A673 (cell line): ENCODE measurements at regions not wholly inside any gene's neighbourhood (a gene's known extent, or its start where the extent isn't known, plus 50 kb on each side); places are given as distances from the start of the nearest gene placed in this dataset.

ENCODE experiments used
- BruUV-seq: library from RNA; stranded (reverse); fragments of 400-500 nt; replicated peaks from 2 replicates; lab custom pipeline; 2021; lab: Mats Ljungman, UMichigan
- CTCF ChIA-PET: fragments of 300-600 bp; sonication (Branson Sonifier 250); formaldehyde crosslinking; loops from one replicate; lab custom pipeline; 2022; ENCODE audit warnings: antibody characterized with exemption; lab: Charles Lee
- POLR2A ChIA-PET: fragments of 300-600 bp; sonication (Branson Sonifier 250); formaldehyde crosslinking; loops from one replicate; lab custom pipeline; 2022; ENCODE audit warnings: antibody characterized with exemption; ENCODE audit not compliant: low non-redundant PET; lab: Charles Lee
- DNase-seq: peaks from one replicate; pipeline ENCODE4 v3.0.0-alpha.2; 2015; ENCODE audit warnings: low spot score
- H3K27ac ChIP-seq: fragments of 200-600 bp; sonication (generic); 2 replicates; pipeline ENCODE4 v1.5.1; 2016; ENCODE audit warnings: mixed run types, low read depth, mild to moderate bottlenecking, mixed read lengths, antibody characterized with exemption, low read length; ENCODE audit not compliant: poor library complexity, severe bottlenecking
- H3K27me3 ChIP-seq: fragments of 200-600 bp; sonication (generic); replicated peaks from 2 replicates; pipeline ENCODE4 v1.6.1; 2017; ENCODE audit warnings: mixed run types, low read depth, mild to moderate bottlenecking, mixed read lengths, antibody characterized with exemption, low read length; ENCODE audit not compliant: insufficient read depth, poor library complexity
- H3K36me3 ChIP-seq: fragments of 200-600 bp; sonication (generic); 2 replicates; pipeline ENCODE4 v1.6.1; 2016; ENCODE audit warnings: mixed run types, mild to moderate bottlenecking, mixed read lengths, antibody characterized with exemption, low read length; ENCODE audit not compliant: insufficient read depth, poor library complexity, severe bottlenecking
- H3K4me1 ChIP-seq: fragments of 200-600 bp; sonication (generic); 2 replicates; pipeline ENCODE4 v1.6.1; 2017; ENCODE audit warnings: mixed run types, mild to moderate bottlenecking, mixed read lengths, antibody characterized with exemption, low read length; ENCODE audit not compliant: insufficient read depth, poor library complexity, severe bottlenecking
- H3K4me3 ChIP-seq: fragments of 200-600 bp; sonication (generic); 2 replicates; pipeline ENCODE4 v1.5.1; 2016; ENCODE audit warnings: low read depth, mixed run types, mild to moderate bottlenecking, mixed read lengths, low read length; ENCODE audit not compliant: poor library complexity, severe bottlenecking
- H3K9me3 ChIP-seq: fragments of 200-600 bp; sonication (generic); 2 replicates; pipeline ENCODE4 v1.6.1; 2016; ENCODE audit warnings: mixed run types, low read depth, mild to moderate bottlenecking, mixed read lengths, antibody characterized with exemption, low read length; ENCODE audit not compliant: poor library complexity, severe bottlenecking
- EZH2 ChIP-seq: fragments of 200-600 bp; sonication (generic); IDR thresholded peaks from 2 replicates; pipeline ENCODE4 v1.6.1; 2017; ENCODE audit warnings: borderline replicate concordance, low read depth, mild to moderate bottlenecking, mixed read lengths, antibody characterized with exemption, low read length; ENCODE audit not compliant: poor library complexity, severe bottlenecking
- intact Hi-C: fragments of 100-400 bp; cut with micrococcal nuclease; formaldehyde crosslinking; loops from one replicate; pipeline ENCODE4 v1.10.0; 2022; ENCODE audit not compliant: unreplicated experiment
- TF ChIP-seq, protein P1 (sequence below): fragments of 300-800, 200-600 bp; sonication (generic); conservative IDR thresholded peaks from 2 replicates; pipeline ENCODE4 v1.5.1; 2017; ENCODE audit warnings: low read depth, mild to moderate bottlenecking, antibody characterized with exemption, low read length, moderate library complexity, mixed read lengths

- H3K4me3 ChIP-seq: no peak overlapping the region
- H3K27me3 ChIP-seq: no peaks in the 10 kb centered on the region
- BruUV-seq: no TSS peak
- DNase-seq: no peak
- ChIA-PET POLR2A (no interaction called here), CTCF (no interaction called here)
- peaks cover 6% of the 10 kb centered on the region for H3K4me1 ChIP-seq
- intact Hi-C loops: no loop called here
- H3K36me3 ChIP-seq: no peaks in the 10 kb centered on the region
- no peaks in the 10 kb centered on the region for H3K9me3 ChIP-seq
- TF ChIP-seq EZH2: no peak
- TF ChIP-seq, protein P1, sequence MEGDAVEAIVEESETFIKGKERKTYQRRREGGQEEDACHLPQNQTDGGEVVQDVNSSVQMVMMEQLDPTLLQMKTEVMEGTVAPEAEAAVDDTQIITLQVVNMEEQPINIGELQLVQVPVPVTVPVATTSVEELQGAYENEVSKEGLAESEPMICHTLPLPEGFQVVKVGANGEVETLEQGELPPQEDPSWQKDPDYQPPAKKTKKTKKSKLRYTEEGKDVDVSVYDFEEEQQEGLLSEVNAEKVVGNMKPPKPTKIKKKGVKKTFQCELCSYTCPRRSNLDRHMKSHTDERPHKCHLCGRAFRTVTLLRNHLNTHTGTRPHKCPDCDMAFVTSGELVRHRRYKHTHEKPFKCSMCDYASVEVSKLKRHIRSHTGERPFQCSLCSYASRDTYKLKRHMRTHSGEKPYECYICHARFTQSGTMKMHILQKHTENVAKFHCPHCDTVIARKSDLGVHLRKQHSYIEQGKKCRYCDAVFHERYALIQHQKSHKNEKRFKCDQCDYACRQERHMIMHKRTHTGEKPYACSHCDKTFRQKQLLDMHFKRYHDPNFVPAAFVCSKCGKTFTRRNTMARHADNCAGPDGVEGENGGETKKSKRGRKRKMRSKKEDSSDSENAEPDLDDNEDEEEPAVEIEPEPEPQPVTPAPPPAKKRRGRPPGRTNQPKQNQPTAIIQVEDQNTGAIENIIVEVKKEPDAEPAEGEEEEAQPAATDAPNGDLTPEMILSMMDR: no peak
- no peak overlapping the region for H3K27ac ChIP-seq
Observed at GRCh38 chr3:104176706-104177105, 1190.0 kb upstream of the ALCAM start.

DNA sequence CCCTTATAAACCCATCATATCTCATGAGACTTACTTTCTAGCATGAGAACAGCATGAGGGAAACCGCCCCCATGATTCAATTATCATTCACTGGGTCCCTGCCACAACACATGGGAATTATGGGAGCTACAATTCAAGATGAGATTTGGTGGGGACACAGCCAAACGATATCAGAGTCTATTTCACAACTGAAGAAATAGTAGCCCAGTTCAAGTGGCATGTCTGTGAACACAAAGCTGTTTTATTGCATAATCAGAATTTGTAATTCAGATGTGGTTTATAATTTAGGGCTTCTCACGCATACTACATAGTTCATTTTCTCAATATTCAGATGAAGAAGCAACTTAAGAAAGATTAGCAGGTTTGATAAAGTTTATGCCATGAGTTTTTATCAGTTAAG lies 1188.0 kb upstream of the ALCAM start:
- peak; percentile 23 for DNase-seq
- intact Hi-C loops: no loop called here
- no peak for TF ChIP-seq EZH2
- TF ChIP-seq, protein P1: no peak
- Histone ChIP-seq H3K9me3 (no peaks in the 10 kb centered on the region), H3K36me3 (no peaks in the 10 kb centered on the region), H3K27me3 (no peaks in the 10 kb centered on the region), H3K27ac (no peak overlapping the region), H3K4me1 (peaks cover 6% of the 10 kb centered on the region), H3K4me3 (no peak overlapping the region)
- no TSS peak for BruUV-seq
- ChIA-PET POLR2A (no interaction called here), CTCF (no interaction called here)

DNA sequence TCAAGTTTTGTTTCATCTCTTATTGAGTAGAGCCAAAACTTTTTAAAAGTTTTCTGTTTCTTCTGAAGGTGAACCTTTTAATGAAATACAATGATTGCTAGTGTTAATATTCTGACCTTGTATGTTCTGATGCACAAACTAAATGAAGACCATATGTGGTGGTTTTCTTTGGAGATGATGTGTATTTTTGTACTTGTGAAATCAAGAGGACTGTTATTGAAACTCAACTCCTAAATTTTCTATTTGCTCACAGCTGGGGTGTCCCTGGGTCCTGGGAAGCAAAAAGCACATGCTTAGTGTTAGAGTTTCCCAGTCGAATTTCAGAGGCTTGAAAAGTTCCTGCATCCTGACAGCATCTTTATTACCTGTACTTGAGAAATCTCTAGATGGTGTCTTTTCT lies 1185.8 kb upstream of the ALCAM start:
- Histone ChIP-seq H3K9me3 (no peaks in the 10 kb centered on the region), H3K4me3 (no peak overlapping the region), H3K27me3 (no peaks in the 10 kb centered on the region), H3K4me1 (peaks cover 6% of the 10 kb centered on the region), H3K27ac (no peak overlapping the region), H3K36me3 (no peaks in the 10 kb centered on the region)
- ChIA-PET POLR2A (interaction anchor here (0.6 kb wide), 1 partner anchor 15 kb away, joined by 21 read pairs; no protein-coding TSS in a partner anchor), CTCF (no interaction called here)
- TF ChIP-seq, protein P1: no peak
- TF ChIP-seq EZH2: no peak
- intact Hi-C loops: no loop called here
- BruUV-seq: no TSS peak
- DNase-seq: no peak
